ENCODE measurements at regions not wholly inside any gene's neighbourhood (a gene's known extent, or its start where the extent isn't known, plus 50 kb on each side); places are given as distances from the start of the nearest gene placed in this dataset.
"Not testable (repeated sequence)": the region's sequence is repeated elsewhere in the genome, so short reads cannot be mapped to it uniquely, and the experiment has no call there.

GRCh38 chr12:33536431-33536830 lies 96.8 kb upstream of the SYT10 start:
- TF ChIP-seq, protein P1, sequence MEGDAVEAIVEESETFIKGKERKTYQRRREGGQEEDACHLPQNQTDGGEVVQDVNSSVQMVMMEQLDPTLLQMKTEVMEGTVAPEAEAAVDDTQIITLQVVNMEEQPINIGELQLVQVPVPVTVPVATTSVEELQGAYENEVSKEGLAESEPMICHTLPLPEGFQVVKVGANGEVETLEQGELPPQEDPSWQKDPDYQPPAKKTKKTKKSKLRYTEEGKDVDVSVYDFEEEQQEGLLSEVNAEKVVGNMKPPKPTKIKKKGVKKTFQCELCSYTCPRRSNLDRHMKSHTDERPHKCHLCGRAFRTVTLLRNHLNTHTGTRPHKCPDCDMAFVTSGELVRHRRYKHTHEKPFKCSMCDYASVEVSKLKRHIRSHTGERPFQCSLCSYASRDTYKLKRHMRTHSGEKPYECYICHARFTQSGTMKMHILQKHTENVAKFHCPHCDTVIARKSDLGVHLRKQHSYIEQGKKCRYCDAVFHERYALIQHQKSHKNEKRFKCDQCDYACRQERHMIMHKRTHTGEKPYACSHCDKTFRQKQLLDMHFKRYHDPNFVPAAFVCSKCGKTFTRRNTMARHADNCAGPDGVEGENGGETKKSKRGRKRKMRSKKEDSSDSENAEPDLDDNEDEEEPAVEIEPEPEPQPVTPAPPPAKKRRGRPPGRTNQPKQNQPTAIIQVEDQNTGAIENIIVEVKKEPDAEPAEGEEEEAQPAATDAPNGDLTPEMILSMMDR (conservative IDR thresholded peaks at IDR 0.05; ENCODE audit: low read depth) = no peak
- H3K27ac ChIP-seq = no peak overlapping the region
- POLR2A ChIA-PET (ENCODE audit: low non-redundant PET) = no interaction called here
- CTCF ChIA-PET = no interaction called here
- DNase-seq (ENCODE audit: low spot score) = no peak

GRCh38 chr12:33546004-33546403 lies 106.4 kb upstream of the SYT10 start:
- DNase-seq (ENCODE audit: low spot score) = no peak
- TF ChIP-seq, protein P1 (conservative IDR thresholded peaks at IDR 0.05; ENCODE audit: low read depth) = no peak
- ChIA-PET CTCF (no interaction called here), POLR2A (ENCODE audit: low non-redundant PET) (no interaction called here)
- H3K27ac ChIP-seq = no peak overlapping the region

GRCh38 chr12:33547084-33547483 lies 107.5 kb upstream of the SYT10 start:
- DNase-seq (ENCODE audit: low spot score) = no peak
- TF ChIP-seq, protein P1 (conservative IDR thresholded peaks at IDR 0.05; ENCODE audit: low read depth) = no peak
- ChIA-PET POLR2A (ENCODE audit: low non-redundant PET) (no interaction called here), CTCF (no interaction called here)
- no peak overlapping the region for H3K27ac ChIP-seq

DNA sequence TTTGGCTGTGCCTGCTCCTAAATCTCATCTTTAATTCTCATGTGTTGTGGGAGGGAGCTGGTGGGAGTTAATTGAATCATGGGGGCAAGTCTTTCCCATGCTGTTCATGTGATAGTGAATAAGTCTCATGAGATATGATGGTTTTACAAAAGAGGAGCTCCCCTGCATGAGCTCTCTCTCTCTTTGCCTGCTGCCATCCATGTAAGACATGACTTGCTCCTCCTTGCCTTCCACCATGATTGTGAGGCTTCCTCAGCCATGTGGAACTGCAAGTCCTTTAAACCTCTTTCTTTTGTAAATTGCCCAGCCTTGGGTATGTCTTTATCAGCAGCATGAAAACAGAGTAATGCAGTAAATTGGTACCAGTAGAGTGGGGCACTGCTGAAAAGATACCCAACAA lies 110.6 kb upstream of the SYT10 start:
- CTCF ChIA-PET; POLR2A ChIA-PET (ENCODE audit: low non-redundant PET); DNase-seq (ENCODE audit: low spot score); H3K27ac ChIP-seq: not testable (repeated sequence)

- ChIA-PET POLR2A (ENCODE audit: low non-redundant PET) (no interaction called here), CTCF (no interaction called here)
- TF ChIP-seq, protein P1 (conservative IDR thresholded peaks at IDR 0.05; ENCODE audit: low read depth) = no peak
- DNase-seq (ENCODE audit: low spot score) = no peak
- H3K27ac ChIP-seq = no peak overlapping the region
Measured at GRCh38 chr12:33551006-33551405, 111.4 kb upstream of the SYT10 start.

DNA sequence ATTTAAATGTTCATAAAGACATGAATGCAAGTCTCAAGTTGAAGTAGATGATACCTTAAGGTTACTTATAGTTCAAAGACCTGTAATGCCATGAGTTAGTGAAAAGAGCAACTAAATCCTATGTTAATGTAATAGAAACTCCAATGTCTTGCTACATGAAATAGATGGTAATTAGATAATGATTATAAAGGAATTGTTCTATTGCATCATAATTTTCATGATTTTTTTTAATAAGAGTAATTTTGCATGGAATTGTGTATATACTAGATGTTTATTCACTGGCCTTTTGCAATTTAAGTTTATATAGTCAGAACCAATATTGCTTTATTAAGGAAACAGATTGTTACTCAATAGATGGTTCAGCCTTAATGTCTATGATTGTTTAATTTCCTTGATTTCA lies 115.5 kb upstream of the SYT10 start:
- TF ChIP-seq, protein P1 (conservative IDR thresholded peaks at IDR 0.05; ENCODE audit: low read depth) = no peak
- ChIA-PET CTCF (no interaction called here), POLR2A (ENCODE audit: low non-redundant PET) (no interaction called here)
- no peak for DNase-seq (ENCODE audit: low spot score)
- H3K27ac ChIP-seq = no peak overlapping the region

GRCh38 chr12:33560653-33561208 lies 121.1 kb upstream of the SYT10 start:
- TF ChIP-seq, protein P1 (conservative IDR thresholded peaks at IDR 0.05; ENCODE audit: low read depth) = no peak
- H3K27ac ChIP-seq = no peak overlapping the region
- CTCF ChIA-PET = interaction anchor here (0.7 kb wide), 1 partner anchor 23 kb away, joined by 3 read pairs; no protein-coding TSS in a partner anchor
- no peak for DNase-seq (ENCODE audit: low spot score)
- POLR2A ChIA-PET (ENCODE audit: low non-redundant PET) = no interaction called here
